ENCODE measurements at regions not wholly inside any gene's neighbourhood (a gene's known extent, or its start where the extent isn't known, plus 50 kb on each side); places are given as distances from the start of the nearest gene placed in this dataset.
"Not testable (repeated sequence)": the region's sequence is repeated elsewhere in the genome, so short reads cannot be mapped to it uniquely, and the experiment has no call there.

DNA sequence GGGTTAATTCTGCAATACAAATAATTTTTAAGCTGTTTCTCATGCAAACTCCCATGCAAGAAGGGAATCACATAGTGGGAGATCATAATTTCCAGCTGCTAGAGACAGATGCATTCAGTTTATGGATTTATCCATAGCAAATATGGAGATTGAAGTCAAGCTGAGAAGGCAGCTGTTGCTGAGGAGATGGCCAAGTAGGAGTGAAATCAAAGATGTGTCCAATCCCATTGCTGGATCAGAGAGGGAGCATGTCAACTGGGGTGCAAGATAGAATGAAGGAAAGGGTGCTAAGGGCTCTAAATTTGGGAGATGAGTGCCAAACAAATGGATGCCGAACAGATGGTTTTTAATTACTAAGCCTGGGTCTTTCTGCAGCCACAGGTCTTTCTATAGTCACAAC, 504.5 kb downstream of the NFIB start:
- DNase-seq = no peak

DNA sequence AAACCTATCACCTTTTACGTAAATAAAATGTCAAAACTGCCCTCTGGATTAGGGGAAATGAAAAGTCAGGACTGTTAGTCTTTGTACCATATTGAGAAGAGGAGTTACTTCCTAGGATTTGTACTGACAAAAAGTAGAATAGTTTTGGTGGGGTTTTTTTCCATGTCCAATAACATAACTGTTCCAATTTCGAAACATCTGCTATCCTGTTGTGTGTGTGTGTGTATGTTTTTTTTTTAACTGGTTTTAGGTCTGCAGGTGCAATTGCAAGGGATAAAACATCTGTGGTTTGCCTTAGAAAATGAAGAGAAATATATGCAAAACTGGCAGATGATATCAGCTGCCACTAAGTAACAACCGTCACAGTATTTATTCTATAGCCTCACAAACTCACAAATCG, 506.8 kb downstream of the NFIB start:
- DNase-seq = no peak

DNA sequence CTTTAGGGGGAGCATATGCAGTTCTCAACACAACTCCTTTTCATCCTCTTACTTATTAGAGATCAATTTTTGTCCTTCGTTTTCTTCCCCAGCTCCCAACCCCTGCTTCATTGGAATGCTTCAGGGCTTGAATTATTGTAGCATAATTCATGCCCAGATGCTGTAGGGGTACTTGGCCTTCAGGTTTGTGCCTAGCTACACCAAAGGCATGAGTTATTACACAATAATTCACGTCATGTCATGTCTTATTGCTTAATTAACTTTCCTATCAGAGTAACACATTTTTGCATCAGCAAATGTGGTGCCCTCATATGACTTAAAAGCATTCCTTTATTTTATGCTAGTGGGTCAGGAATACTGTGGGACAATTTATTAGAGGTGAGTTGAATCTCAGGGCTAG, 507.2 kb downstream of the NFIB start:
- DNase-seq = no peak

DNA sequence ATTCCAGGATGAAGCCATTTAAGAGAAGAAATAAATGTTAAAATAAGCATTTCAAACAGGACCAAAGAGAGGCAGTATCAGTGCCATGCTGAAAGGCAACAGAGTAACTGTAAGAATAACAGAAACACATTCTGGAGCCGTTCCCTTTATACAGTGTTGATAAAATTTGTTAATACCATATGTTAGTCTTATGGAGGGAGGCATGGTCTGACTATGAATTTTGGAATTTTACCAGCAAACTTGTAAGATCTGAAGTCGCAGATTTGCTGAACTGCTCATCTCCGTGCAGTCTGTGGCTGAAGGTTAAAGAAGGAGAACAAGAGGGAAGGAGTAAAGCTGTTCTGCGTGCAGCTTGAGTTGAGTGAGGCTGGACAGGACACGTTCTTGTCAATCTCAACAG, 508.4 kb downstream of the NFIB start:
- DNase-seq = no peak

DNA sequence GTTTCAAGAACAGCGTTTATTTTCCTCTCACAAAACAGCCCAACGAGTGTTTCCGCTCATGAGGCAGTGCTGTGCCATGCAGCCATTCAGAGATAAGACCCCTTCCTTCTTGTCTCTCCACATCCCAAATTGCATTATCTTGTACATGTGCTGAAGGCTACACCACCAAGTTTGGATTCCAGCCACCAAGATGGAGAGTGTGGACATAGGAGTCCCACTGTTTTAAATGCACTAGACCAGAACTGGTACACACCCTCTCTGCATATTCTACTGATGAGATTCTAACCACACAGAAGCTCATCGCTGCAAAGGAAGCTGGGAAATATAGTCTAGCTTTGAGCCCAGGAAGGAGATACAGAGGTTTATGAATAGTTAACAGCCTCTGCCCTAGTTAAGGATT, 509.4 kb downstream of the NFIB start:
- no peak for DNase-seq

DNA sequence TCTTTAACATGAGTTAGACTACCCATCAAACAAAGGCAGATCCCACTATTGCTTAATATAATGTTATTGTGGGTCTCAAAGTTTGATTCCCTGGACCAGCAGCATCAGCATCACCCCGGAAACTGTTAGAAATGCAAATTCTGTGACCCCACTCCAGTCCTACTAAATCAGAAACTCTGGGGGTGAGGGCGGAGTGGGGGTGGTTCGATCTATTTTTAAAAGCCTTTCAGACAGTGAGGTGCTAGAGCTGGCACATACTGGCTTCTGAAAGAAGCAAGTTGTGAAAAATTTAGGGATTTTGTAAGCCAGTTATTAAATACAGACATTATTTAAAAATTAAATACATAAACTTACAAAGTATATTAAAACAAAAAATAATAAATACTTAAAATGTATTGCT, 513.2 kb downstream of the NFIB start:
- no peak for DNase-seq

DNA sequence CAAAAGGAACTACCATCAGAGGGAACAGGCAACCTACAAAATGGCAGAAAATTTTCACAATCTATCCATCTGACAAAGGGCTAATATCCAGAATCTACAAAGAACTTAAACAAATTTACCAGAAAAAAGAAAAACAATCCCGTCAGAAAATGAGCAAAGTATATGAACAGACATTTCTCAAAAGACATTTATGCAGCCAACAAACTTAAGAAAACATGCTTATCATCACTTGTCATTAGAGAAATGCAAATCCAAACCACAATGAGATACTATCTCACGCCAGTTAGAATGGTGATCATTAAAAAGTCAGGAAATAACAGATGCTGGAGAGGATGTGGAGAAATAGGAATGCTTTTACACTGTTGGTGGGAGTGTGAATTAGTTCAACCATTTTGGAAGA, 516.2 kb downstream of the NFIB start:
- not testable (repeated sequence) for DNase-seq

GRCh38 chr9:13791816-13792215, 512.3 kb upstream of the MPDZ start:
- no peak for DNase-seq

- DNase-seq = no peak
Observed at GRCh38 chr9:13790055-13790454, 510.6 kb upstream of the MPDZ start.

DNA sequence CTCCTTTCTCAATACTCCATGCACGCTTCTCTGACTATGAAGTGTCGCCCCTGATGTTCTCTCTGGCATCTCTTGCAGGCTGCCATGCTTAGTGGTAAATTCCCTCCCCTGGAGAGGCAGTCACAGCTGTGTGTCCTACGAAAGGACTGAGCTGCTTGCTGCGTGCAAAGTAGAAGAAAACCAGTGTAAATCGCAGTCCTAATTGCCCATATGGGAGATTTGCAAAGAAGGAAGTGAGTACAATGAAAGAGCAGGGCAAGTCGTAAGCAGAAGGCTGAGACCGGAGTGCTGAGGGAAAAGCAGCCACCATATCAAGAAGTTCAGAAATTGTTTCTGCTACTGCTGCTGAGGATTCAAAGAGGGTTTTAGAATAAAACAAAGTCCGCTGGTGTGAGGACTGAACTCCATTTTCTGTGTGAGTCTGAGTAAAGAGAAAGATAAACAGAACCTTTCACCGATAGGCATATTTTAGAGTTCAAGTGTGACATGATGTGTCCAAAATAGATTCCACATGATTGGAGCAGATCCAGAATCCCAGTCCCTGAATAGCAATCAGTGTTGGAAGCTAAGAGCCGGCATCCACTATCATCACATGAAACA, 507.8 kb upstream of the MPDZ start:
- DNase-seq = no peak

DNA sequence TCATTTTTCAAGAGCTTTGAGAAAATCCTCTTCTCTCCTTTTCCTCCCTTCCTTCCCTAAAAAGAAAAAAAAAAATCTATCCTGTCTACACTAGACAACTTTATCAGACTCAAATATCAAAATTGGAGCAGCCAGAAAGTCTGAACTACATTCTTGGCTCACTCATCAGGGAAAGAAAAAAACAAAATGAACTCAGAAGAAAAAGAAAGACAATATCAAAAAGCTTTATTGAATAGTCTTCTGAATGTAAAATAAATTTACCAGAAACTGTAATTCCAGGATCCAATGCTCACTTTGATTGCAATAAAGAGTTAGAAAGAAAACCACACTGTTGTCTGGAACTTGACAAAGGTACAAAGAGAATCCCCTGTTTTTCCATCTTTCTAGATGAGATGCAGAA, 507.2 kb upstream of the MPDZ start:
- DNase-seq = no peak

- DNase-seq = no peak
Observed at GRCh38 chr9:13786131-13786530, 506.6 kb upstream of the MPDZ start.

GRCh38 chr9:13779106-13779505, 499.6 kb upstream of the MPDZ start:
- no peak for DNase-seq

- no peak for DNase-seq
Observed at GRCh38 chr9:13778631-13779030, 499.1 kb upstream of the MPDZ start.

- DNase-seq = no peak
Observed at GRCh38 chr9:13770956-13771355, 491.5 kb upstream of the MPDZ start.

- no peak for DNase-seq
Observed at GRCh38 chr9:13769641-13770040, 490.1 kb upstream of the MPDZ start.

- DNase-seq = no peak
Observed at GRCh38 chr9:13769006-13769405, 489.5 kb upstream of the MPDZ start.

GRCh38 chr9:13762209-13762608, 482.7 kb upstream of the MPDZ start:
- no peak for DNase-seq

GRCh38 chr9:13759551-13759950, 480.1 kb upstream of the MPDZ start:
- no peak for DNase-seq

- no peak for DNase-seq
Observed at GRCh38 chr9:13758936-13759335, 479.4 kb upstream of the MPDZ start.

- no peak for DNase-seq
Observed at GRCh38 chr9:13756943-13757342, 477.5 kb upstream of the MPDZ start.

DNA sequence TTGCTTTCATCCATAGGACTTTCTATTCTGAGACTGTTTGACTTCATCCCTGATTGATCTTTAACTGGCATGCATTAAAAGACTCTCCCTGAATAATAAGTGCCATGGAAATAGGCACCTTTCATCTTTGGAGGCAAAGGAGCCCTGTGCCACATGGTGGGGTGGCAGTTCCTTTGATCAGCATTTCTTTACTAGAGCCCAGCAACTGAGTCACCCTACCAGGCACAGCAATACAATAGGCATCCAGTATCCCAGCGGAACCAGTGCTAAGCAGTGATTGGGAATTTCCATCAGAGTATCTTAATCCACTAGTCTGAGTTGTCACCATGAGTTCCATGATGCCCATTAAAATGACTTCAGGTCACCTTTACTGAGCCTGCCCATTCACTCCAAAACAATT, 476.1 kb upstream of the MPDZ start:
- DNase-seq = no peak

DNA sequence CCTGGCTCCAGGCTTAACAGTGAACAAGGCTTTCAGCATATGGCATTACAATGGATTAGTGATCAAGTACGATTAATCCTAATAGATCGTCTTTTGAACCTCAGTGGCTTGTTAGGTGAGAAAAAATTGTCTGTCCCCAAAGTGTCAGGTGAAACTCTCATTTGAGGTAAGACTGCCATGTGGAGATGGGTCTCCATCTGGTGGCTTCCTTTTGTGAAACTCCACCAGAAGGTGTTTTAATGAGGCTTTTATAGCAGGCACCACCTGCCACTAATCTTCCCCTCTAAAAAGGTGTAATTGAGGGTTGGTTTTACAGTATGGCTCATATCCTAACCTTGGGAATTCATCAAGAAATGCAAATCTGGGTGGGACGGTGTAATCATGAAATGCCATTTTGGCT, 471.1 kb upstream of the MPDZ start:
- no peak for DNase-seq

GRCh38 chr9:13750061-13750460, 470.6 kb upstream of the MPDZ start:
- DNase-seq = no peak

GRCh38 chr9:13746876-13747275, 467.4 kb upstream of the MPDZ start:
- no peak for DNase-seq

All from inflammatory macrophage treated with lipopolysaccharide for 4 hours (primary cell).